GM19351 (cell line): ENCODE measurements at regions not wholly inside any gene's neighbourhood (a gene's known extent, or its start where the extent isn't known, plus 50 kb on each side); places are given as distances from the start of the nearest gene placed in this dataset.

Source experiments
- ATAC-seq: cut with Tn5 transposase; IDR thresholded peaks from one replicate; pipeline ENCODE4 v1.9.1; 2021; ENCODE audit warnings: mild to moderate bottlenecking, moderate library complexity; ENCODE audit not compliant: unreplicated experiment

DNA sequence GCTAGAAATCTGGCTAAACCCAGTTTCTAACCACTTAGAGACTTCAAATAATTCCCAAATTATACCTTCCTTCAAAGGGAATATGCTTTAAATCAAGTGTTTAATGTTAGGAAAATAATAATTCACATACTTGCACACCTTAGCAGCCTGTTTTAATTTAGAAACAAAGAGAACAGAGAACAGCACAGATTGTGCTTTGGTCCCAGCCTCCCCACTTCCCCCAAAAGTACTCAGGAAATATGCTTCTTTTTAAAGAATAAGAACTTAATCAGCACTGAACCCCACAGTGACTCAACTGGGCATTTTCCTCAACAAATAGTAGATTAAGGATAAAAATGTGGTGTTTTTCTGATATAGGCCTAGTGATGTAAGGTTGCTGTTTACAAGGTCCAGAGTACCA is 295.8 kb downstream of the GBA3 start:
- ATAC-seq: no peak

DNA sequence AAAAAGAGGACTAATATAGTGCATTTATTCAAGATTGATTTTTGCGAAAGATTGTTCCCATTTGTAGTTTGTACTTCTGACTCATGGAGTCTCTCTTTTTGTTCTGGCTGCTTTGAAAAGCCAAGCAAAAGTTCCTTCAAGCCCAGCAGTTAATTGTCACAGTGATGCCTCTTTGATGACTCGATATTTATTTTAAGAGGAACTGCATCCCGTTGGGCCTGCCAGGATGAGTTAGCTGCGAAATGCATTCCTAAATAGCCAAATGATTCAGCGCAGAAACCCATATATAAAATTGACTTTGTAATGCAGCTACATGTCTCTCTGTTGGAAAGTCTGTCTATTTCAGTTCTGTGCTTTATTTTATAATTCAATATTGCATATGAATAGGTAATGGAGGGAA is 295.1 kb downstream of the GBA3 start:
- no peak for ATAC-seq

GRCh38 chr4:22986881-22987280 is 294.1 kb downstream of the GBA3 start:
- no peak for ATAC-seq

GRCh38 chr4:22986262-22986661 is 293.5 kb downstream of the GBA3 start:
- ATAC-seq: no peak

- no peak for ATAC-seq
These were observed 291.7 kb downstream of the GBA3 start for GRCh38 chr4:22984390-22984789.

GRCh38 chr4:22978656-22979055 is 285.9 kb downstream of the GBA3 start:
- no peak for ATAC-seq

GRCh38 chr4:22970665-22971064 is 277.9 kb downstream of the GBA3 start:
- no peak for ATAC-seq

DNA sequence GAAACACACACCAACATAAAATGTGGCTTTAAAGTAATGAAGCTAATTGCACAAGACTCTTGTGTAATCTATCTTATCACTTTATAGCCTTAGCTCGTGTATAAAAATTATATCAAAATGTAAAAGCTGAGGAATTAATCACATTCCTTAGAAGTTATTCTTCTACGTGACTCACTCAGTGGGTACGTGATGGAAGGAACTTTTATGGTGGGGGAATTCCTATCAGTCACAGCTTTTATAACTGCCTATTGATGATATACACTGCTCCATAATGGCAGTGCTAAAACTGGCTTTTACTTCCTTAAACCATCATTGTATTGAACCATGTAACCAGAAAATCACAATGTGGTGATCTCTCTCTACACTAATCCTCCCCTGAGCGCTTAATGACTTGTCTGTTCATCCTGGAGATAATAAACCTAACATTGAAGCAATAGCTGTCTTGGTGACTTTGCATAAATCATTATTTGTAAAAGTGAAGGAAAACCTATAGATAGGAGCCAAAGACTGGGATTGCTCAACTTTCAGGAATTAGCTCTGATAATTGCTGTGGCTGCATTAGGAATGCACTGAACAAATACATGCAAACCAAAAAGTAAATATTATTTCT is 276.7 kb downstream of the GBA3 start:
- no peak for ATAC-seq

GRCh38 chr4:22962295-22962694 is 269.6 kb downstream of the GBA3 start:
- ATAC-seq: no peak

GRCh38 chr4:22959483-22959882 is 266.7 kb downstream of the GBA3 start:
- no peak for ATAC-seq

GRCh38 chr4:22957774-22958309 is 265.1 kb downstream of the GBA3 start:
- ATAC-seq: no peak

- no peak for ATAC-seq
These were observed 256.6 kb downstream of the GBA3 start for GRCh38 chr4:22949161-22949855.

DNA sequence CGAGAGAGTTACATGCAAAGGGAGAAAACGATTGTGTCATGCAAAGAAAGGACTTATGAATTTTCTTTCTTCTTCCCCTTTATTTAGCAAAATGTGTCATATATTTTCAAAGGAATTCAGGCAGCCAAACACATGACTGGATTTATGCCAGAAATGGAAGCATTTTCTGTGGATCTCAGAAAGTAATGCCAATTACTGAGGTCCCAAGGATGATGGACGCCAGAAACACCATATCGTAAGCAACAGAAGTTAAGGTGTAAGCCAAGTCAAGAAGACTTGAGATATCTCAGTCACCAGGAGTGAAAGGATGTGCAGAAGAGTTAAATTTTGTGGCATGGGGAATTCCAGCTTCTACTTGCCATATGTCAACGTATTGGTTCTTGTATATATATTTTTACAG is 255.1 kb downstream of the GBA3 start:
- no peak for ATAC-seq

DNA sequence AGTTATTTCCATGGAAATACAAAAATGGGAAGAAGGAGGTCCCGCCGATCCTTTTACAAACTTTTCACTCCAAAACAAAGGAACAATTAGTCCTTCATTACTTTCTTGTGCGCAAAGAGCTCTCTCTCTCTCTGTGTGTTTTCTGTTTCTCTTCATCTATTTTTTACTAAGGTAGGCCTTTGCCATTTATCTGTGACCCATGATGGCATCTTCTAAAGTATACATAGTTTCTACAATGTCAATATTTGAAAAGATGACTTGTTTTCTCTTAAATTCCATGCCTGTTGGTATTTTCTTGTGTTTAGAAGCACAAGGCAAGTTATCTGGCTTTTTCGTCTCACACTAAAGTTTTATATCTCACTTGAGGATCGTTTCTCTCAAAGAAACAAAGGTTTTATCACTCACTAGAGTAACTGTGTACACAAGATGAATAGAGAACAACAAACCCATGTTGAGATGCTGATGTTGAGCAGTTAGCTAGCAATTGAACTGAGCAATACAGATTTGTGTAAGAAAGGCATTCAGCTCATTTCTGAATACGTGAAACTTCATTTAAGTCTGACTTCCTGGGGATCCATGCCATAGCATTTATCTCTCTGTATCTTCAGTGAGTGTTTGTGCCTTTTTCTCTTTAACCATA is 250.3 kb downstream of the GBA3 start:
- ATAC-seq: no peak

DNA sequence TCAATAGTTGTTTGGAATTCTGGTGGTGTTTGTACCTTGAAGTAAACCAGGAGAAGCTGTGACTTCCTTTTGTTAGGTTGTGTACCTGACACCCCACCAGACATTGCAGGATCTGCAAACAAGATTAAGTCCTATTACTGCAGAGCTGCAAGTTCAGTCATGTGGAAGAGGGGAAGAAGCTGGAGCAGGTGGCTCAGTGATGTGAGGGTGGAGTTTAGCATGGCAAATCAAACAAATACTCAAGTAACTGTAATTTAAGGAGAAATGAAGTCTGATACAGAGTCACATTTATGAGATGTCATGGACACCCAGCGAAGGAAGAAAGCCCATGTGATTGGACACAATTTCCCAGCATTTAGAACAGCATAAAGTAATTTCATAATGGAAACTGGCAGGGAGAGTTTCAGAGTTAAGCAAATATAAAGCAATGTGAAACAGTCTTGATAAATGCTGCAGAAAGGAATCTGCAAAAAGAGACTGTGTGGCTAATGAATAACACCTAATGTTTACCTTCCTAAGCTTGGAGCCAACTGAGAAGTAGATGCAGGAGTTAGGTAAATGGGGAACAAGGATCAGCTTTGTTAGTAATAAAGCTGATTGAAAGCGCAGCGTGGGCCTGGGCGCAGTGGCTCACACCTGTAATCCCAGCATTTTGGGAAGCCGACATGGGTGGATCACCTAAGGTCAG is 249.1 kb downstream of the GBA3 start:
- ATAC-seq: no peak

- ATAC-seq: no peak
These were observed 239.6 kb downstream of the GBA3 start for GRCh38 chr4:22932326-22932725.

DNA sequence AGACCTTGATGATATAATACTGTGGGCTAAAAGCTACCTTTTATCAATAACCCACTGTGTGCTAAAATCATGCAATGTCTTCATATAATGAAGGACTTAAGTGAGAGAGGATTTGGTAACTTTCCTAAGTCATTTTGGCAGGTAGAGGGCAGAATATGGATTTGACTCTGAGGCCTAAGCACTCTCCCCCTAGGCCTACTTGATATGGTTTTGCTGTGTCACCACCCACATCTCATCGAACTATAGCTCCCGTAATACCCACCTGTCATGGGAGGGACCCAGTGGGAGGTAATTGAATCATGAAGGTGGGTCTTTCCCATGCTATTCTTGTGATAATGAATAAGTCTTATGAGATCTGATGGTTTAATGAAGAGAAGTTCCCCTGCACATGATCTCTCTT is 229.7 kb downstream of the GBA3 start:
- no peak for ATAC-seq

DNA sequence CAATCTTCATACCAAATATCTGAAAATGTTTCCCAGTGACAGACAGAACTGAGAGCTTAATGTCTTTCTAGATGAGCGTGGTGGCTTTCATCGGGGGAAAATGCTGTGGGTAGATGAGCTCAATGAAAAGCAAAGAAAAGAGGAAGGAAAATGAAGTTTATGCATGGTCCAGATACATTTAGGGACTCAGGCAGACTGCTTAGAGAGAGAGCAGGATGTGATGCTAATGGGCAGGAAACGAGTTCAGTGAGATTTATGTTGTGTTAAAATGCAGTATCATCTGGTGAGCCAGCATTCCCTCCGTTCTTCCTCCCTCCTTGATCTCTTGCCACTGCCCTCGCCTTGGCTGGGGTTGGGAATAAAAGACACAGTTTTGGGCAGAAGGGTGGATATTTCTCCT is 229.2 kb downstream of the GBA3 start:
- no peak for ATAC-seq

DNA sequence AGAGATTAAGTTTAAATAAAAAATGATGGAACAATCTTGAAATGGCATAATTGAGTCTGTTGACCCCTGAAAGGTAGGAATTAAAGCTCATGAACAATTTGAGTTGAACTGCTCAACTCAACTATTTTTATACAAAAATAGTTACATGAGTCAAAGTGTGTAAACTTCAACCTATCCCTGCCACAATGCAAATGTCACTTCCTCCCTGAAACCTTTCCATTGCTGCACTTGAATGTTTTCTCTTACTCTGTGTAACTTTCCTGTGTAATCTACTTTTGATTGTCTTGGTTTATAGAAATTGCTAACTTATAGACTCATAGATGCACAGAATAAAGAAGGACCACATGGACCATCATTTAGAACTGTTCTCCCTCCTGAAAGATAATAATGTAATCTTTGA is 218.5 kb downstream of the GBA3 start:
- ATAC-seq: no peak

DNA sequence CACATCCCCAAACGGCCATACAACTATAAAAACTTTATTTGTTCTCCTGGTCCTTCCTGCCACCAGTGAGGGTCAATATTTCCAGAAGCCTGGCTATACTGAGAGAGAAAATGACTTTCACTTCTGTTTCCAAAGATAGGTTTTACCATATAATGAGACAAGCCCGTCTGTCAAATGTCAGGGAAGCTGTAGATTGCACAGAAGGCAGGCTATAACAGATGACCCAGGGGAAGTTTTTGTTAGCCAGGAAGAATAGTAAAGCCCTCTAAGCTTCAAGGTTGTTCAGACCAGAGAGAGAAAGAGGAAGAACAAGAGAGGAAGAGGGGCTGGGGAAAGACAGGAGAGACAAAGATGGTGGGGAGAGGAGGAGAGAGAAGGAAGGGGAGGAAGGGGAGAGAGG is 217.5 kb downstream of the GBA3 start:
- no peak for ATAC-seq

DNA sequence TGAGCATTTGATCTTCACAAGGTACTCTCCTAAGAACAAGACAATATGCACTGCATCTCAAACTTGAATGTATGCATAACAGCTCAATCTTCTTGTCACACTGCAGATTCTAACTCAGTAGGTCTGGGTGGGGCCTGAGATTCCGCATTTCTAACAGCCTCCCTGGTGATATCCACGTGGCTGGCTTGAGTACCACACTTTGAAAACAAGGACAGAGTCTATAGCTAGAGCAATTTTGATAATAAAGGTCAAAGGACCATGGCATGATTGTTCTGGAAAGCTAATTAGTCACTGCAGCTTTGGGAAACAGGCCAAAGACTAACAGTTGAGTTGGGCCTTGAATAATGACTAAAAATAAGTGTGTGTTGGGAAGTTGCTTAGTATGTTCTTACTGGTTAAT is 213.3 kb downstream of the GBA3 start:
- ATAC-seq: no peak

GRCh38 chr4:22903913-22904312 is 211.2 kb downstream of the GBA3 start:
- ATAC-seq: no peak
